ENCODE measurements at regions not wholly inside any gene's neighbourhood (a gene's known extent, or its start where the extent isn't known, plus 50 kb on each side); places are given as distances from the start of the nearest gene placed in this dataset.
"Not testable (repeated sequence)": the region's sequence is repeated elsewhere in the genome, so short reads cannot be mapped to it uniquely, and the experiment has no call there.

DNA sequence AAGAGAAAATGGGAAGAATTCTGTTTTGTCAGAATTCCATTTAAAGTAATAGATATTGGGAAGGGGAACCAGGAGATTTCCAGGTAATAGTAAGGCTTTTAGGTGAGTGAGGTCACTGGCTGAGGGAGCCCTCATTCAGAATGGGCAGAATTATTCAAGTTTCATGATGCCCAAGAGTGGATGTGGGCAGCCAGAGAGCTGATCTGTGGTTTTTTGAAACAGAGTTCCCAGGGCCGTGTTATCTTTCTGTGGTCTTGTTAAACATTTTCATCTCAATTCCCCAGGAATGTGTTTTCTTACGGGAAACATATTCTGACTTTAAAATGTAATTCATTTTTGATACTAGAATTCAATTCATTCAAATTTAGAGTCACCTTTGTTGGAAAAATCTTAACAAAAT lies 182.0 kb upstream of the AADAT start:
- DNase-seq (ENCODE audit: low spot score), result no peak

DNA sequence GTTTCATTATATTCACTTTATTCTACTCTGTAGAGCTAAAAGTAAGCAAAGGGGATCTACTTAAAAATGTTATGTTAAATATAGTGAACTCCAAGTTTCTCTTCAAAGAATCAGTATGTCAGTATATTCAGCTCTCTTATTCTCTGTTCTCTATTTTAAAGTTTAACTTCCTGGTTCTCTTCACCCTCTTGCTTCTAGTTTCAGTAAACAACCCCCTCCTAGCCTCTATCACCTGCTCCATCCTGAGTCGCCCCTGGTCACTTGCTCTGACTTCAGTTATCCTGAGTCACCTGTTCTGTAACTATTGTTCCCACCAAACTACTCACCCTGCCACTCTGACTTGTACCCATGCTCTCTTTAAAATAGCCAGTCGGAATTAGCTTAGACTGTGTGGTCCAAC lies 180.9 kb upstream of the AADAT start:
- DNase-seq (ENCODE audit: low spot score), result no peak

DNA sequence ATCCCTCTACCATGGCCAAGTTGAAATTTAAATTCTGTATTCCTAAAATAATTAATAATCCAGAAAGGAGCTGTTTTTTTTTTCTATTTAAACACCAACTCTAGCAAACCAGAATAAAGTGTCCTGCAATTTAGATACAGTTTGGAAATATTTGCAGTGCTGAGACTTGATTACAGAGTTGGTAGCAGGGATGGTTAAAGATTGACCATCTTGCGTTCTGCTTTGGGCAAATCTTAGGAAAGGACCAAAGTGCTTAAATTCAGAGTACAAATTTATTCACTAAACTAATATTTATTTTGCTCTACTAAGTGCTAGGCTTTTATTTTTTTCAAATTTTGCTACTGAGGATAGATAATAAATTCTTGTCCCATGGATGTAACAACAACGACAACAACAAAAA lies 180.2 kb upstream of the AADAT start:
- no peak for DNase-seq (ENCODE audit: low spot score)

DNA sequence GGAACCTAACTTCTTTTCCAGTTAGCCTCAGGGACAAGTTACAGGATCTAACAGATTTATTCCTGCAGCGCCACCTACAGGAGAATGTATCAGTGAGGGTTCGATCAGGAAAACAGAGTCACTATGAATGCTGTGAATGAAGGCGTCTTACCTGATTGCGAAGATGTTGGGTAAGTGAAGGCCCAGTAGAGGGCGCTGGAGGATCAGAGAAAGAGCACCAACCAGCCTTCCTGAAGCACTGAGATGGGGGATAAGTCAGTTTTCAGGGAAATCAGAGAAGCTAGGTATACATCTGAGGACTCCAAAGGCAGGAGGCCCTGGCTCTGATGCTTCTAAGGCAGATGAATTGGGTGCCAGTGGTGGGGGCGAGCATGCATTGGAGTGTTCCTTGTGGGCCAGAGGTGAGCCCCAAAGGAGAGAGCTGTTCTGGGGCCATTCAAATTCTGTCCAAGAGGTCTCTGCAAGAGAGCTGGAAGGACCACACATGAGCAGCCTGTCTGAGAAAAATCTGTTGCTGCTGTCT lies 169.9 kb upstream of the AADAT start:
- DNase-seq (ENCODE audit: low spot score), result peak; percentile 3

DNA sequence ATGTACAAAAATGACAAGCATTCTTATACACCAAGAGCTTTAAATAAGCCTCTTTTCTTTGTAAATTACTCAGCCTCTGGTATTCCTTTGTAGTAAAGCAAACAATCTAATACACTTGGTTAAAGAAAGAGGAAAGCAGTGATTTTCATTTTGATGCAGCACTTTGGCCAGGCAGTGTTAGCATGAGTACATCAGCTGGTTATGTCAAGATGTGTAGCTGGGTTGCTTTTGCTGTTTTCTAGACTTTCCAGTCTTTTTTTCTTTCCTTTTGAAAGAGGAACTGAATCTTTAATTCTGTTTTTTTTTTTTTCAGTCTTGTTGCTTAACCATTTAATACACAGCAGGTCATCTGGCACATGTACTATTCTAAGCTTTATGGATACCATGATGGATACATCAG lies 167.1 kb upstream of the AADAT start:
- DNase-seq (ENCODE audit: low spot score), result no peak

DNA sequence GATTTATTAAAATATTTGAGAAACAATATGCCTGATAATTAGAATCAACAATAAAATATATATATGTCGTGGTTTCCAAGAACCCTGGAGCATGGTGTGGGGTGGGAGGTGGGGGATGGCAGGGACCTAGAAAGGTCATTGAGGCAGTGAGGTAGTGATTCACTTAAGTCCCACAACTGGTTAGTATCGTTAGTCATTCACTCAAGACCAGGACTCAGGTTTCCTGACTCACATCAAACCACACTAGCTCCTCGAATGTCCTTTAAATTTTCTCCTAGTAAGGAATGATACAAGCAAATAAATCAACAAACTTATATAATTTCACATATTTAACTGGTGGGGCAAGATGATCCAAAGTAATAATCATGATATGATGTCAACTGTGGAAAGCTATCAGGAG lies 158.8 kb upstream of the AADAT start:
- no peak for DNase-seq (ENCODE audit: low spot score)

DNA sequence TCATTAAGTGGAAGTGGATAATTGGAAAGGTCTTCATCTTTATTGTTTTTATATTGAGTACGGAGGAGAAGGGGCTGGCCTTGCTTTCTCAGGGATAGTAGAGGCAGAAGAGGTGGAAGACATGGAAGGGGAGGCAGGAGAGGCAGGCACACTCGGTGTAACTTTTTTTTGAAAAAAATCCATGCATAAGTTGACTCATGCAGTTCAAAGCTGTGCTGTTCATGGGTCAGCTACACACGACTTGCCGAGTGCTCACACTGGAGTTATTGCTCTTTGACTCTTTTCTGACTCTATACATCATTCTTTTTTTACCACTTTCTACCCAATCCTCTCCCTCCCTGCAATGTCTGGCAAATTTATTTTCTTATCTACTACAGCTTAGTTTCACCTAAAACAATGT lies 158.3 kb upstream of the AADAT start:
- DNase-seq (ENCODE audit: low spot score), result no peak

DNA sequence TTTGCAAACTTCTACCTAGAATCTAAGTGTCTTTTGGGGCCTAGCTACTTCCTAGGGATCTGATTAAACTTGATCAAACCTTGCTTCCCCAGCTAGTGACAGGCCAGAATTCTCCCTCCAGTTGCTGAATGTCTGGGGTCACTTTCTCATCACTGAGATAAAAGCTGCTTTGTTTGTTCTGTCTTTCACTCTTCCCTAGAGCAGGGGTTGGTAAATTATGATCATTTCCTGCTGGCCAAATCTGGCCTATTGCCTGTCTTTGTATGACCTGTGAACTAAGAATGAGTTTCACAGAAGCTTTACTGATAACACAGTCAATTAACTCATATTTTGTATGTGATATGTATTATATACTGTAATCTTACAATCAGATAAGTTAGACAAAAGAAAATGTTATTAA lies 157.8 kb upstream of the AADAT start:
- DNase-seq (ENCODE audit: low spot score), result no peak

DNA sequence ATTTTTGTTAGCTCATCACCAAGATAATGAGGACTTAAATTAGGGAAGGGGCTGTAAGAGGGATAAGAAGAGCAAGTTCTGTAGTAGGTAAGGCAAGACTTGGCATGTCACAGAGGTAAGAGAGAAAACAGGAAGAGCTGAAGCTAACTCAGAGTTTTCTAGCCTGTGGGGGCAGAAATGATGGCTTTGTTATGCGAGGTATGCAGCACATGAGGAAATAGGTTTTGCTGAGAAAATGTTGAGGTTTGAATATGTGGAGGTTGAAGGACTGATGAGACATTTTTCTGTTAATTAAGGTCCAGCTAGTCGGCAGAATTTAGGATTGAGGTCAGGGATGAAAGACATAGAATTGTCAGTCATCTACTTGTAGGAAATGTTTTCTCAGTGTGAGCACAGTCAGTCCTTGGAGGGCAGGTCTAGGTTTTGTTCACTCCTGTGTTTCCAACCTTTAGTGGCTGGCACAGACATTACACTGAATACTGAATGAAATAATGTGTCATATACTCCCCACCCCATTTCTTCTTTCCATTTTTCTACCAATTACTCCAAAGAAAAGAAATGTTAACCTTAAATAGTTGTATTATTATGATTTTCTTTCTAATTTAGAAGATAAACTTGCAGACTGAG lies 154.0 kb upstream of the AADAT start:
- DNase-seq (ENCODE audit: low spot score), result no peak

DNA sequence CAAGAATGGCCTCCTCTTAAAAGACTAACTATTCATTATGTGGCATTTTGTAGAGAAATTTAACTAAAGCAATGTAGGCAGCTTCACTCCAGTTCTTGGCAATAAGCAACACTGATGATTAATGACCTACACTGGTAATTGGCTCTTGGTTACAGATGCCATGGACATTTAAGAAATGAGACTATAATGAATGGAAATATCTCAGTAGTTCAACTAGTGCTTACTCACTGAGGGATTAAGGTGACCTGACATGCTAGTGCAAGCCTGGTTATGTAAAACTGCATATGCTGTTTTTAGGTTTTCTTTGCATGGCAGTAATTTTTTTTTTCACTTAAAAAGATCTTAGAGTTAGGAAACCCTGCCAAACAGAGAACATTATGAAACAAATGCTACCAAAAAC lies 152.7 kb upstream of the AADAT start:
- DNase-seq (ENCODE audit: low spot score), result no peak

DNA sequence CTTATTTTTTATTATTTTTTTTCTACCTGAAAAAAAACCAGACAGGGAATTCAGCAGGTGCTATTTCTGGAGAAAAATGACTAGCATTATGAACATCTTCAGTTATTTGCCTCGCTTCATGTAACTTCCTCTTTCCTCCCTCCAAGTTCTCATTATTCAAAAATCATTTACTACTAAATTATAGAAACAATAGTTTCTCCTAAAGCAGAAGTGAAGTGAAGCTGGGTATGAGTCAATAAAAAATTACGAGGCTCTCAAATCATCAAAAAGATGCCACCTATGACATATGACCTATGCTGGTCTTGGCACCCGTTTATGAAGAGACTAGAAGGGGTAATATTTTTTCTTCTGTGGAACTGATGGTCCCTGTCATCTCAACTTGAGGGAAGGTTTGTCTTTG lies 145.0 kb upstream of the AADAT start:
- DNase-seq (ENCODE audit: low spot score), result no peak

DNA sequence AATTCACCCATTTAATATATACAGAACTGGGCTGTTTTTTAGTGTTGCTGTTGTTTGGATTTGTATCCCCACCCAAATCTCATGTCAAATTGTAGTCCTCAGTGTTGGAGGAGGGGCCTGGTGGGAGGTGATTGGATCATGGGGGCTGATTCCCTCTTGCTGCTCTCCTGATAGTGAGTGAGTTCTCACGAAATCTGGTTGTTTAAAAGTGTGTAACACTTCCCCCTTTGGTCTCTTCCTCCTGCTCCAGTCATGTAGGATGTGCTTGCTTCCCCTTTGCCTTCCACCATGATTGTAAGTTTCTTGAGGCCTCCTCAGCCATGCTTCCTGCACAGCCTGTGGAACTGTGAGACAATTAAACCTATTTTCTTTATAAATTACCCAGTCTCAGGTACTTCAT lies 141.6 kb upstream of the AADAT start:
- DNase-seq (ENCODE audit: low spot score), result no peak

DNA sequence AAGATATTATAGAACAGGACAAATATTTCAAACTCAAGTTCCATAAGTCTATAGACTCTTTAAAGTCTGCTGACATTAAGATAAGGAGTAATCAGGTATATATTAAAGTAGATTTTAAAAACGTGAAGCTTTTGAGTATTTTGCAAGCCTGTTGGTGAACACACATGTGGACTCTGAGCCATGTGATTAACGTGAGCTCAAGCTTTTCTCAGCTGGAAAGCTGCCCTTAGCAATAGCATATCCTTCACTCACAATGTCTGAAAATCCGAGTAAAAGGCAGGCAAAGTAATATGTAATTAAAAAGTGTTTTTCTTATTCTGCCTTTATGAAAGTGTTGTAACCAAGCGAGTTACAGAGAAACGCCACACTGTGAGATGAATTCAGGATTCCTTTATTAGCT lies 140.5 kb upstream of the AADAT start:
- no peak for DNase-seq (ENCODE audit: low spot score)

DNA sequence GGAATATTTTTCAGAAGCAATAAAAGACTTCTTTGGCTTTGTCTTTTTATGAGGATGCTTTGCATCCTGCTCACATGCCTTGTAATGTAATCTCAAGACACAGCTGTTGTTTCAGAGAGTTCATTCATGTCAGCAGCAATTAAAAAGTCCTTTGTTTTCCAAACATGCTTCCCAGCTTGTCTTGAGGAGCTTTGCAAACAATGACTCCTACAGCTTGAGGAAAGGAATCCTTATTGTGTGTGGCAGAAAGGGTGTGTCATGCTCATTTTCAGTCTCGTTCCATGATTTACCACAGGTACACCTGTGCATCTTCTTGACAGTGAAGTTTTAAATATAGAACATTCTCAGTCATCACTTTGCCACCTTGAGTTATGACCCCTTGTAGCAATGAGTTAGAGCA lies 139.2 kb upstream of the AADAT start:
- no peak for DNase-seq (ENCODE audit: low spot score)

DNA sequence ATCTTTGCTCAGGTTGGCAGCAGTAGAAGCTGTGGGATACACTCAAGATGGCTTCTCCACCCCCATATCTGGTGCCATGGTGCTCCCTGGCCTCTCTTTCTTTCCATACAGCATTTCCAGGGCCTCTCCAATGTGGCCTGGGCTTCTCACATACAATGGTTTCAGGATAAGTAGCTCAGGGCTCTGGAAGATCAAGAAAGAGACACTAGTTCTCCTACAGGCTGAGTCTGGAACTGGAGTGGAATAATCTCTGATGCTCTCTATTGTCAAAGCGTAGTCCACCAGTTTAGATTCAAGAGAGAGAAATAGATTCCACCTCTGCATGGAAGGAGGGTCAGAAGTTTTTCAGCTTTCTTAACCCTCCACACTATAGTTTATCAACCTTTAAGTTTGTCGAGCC lies 138.2 kb upstream of the AADAT start:
- no peak for DNase-seq (ENCODE audit: low spot score)

DNA sequence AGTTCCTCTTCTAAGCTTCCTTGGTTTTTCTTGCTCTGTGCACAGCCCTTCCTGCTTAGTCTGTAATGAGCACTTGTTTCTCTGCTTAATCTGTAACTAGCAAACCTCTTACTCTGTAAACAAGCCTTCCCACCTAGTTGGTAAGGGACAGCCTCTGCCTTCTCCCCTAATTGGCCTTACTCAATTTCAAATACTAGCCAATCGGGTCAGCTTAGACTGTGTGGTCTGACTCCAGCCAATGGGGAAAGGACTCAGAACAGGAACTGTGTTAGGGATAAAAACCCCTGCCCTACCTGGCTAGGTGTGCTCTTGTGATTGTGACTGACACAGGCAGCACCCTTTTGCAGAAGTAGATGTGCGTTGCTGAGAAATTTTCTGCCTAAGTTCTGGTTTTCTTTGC lies 136.5 kb upstream of the AADAT start:
- no peak for DNase-seq (ENCODE audit: low spot score)

DNA sequence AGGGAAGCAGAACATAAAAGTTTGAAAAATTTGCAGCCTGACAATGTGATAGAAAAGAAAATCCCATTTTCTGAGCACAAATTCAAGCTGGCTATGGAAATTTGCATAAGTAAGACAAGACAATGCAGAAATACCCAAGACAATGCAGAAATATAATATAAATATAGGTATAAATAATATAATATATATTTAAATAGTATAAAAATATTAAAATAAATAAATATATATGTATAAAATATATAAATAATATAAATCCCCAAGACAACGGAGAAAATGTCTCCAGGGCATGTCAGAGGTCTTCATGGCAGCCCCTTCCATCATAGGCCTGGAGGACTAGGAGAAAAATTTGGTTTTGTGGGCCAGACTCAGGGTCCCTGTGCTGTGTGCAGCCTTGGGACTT lies 125.0 kb upstream of the AADAT start:
- DNase-seq (ENCODE audit: low spot score), result no peak

DNA sequence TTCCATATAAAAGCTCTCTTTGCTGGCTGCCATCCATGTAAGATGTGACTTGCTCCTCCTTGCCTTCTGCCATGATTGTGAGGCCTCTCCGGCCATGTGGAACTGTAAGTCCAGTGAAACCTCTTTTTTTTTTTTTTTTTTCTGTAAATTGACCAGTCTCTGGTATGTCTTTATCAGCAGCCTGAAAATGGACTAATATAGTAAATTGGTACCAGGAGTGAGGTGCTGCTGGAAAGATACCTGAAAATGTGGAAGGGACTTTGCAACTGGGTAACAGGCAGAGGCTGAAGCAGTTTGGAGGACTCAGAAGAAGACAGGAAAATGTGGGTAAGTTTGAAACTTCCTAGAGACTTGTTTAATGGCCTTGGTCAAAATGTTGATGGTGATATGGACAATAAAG lies 124.3 kb upstream of the AADAT start:
- DNase-seq (ENCODE audit: low spot score), result no peak

DNA sequence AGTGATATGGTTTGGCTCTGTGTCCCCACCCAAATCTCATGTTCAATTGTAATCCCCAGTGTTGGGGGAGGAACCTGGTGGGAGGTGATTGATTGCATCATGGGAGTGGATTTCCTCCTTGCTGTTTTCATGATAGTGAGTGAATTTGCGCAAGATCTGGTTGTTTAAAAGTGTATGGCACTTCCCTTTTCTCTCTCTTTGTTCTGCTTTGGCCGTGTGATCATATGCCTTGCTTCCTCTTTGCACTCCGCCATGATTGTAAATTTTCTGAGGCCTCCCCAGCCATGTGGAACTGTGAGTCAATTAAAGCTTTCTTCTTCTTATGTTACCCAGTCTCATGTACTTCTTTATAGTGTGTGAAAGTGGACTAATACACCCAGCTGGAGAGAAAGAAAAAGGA lies 113.0 kb upstream of the AADAT start:
- no peak for DNase-seq (ENCODE audit: low spot score)

DNA sequence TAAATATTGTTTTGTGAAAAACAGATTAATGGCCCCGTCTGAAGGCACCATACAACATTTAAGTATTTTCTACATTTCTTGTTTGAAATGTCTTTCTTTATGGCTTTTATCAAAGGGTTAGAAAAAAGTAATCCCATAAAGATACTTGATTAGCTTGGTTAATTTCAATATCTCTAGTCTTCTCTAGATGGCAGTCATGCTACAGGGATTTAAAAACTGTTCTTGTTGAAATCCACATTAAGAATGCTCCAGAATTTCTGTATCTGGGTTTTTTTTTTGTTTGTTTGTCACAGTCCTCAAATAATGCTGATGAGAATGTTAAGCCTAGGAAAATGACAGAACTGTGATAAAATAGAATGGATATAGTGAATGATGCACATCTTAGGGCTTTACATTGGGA lies 109.0 kb upstream of the AADAT start:
- DNase-seq (ENCODE audit: low spot score), result no peak

DNA sequence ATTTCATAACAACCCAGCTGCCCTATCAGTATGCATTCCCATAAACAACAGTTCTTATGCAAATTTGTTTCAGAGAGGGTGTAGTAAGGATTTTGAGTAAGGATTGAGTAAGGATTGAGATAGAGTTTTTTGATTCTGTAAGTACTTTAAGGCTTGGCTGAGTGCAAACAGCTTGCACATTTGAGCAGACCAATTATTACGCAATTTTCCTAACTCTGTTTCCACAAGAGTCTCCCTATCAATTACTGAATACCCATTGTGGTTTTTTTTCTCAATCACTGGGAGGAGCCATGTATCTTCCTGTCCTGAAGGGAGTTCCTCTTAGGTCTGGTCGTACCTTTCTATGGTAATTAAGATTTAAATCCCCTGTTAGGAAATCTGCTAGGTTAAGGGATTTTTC lies 105.0 kb upstream of the AADAT start:
- DNase-seq (ENCODE audit: low spot score), result not testable (repeated sequence)

DNA sequence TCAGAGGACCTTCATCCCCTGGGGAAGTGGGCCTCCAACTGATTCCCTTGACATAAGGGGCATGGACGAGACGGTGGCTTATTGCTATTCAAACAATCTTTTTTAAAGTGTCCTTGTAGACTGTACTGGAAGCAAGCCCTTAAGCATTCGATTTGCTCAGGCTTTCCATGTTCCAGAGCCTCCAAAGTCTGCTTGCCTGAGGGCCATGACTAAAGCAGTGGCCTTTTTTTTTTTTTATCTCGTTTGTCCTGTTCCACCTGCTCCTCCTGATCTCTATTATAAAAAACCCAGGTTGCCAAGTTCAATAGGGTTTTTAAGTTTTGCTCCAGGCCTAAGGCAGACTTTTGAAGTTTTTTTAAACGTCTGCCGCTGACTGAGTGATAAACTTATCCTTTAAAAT lies 103.7 kb upstream of the AADAT start:
- DNase-seq (ENCODE audit: low spot score), result no peak

DNA sequence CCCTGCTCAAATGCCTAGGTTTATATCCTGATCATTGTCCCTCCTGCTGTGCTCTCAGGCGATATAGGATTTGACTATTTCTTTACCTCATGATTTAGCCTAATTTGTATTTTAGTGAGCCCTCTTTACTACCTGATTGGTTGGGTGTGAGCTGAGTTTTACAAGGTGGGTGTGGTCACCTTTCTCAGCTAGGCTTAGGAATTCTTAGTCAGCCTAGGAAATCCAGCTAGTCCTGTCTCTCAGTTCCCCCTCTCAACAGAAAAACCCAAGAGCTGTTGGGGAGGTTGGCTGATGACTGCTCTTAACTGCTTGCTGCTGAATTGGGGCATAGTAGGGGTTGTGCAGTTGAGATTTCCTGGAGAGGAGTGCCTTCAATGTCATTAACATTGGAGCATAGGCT lies 100.5 kb upstream of the AADAT start:
- DNase-seq (ENCODE audit: low spot score), result no peak

DNA sequence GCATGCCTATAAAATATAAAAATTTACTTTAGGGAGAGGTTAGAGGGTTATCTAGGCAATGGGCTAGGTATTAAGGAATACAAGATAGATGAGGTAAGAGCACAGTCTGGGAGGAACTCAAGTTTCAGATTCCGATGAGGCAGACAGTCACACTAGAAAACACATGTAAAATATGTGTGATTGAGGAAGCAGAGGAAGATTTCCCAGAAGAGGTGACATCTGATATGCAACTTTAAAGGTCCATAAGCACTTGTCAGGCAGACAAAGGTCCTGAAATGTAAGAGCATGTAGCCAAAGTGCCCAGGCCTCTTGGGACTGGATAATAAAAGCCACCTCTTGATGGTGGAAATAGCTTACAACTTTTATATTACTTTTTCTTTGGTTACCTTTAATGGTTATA lies 81.1 kb upstream of the AADAT start:
- no peak for DNase-seq (ENCODE audit: low spot score)

DNA sequence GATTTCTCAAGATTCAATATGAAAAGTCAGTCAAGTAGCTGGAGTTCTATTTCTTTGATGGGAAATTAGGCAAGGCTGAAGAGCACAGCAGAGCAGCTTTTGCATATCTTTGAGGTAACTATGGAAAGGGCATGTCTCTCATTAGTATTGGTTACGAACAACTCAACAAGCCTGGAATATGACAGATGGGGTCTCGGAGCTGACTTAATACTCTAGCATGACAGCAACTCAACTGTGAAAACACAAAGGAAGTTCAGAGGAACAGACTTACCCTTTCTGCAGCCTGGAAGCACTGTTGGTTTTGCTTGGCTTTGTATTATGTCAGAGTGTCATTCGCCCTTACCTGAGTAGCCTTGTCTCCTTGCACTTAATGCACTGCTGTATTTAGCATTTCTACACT lies 79.9 kb upstream of the AADAT start:
- no peak for DNase-seq (ENCODE audit: low spot score)
